K562 (cell line): ENCODE measurements at regions not wholly inside any gene's neighbourhood (a gene's known extent, or its start where the extent isn't known, plus 50 kb on each side); places are given as distances from the start of the nearest gene placed in this dataset.

Experiments used
- ATAC-seq: fragments of 200-7000 bp; cut with Tn5 transposase; 3 replicates; pipeline ENCODE4 v1.9.1; 2020; ENCODE audit warnings: moderate library complexity
- BruUV-seq: library from RNA; stranded (reverse); fragments of 400-500 nt; replicated peaks from 2 replicates; lab custom pipeline; 2021; lab: Mats Ljungman, UMichigan
- CTCF ChIA-PET: fragments of 300-600 bp; formaldehyde crosslinking; extraction: SDS; loops from one replicate; lab custom pipeline; 2021; ENCODE audit warnings: low intra/inter-chr PET ratio; lab: Yijun Ruan, JAX
- POLR2A ChIA-PET: fragments of 300-600, 350-650 bp; sonication (Branson Sonifier 250); formaldehyde crosslinking; extraction: SDS; loops from one replicate; lab custom pipeline; 2021; ENCODE audit warnings: antibody characterized with exemption, inconsistent platforms; lab: Yijun Ruan, JAX
- DNase-seq, 4 experiments: peaks; one replicate each; pipeline versions ENCODE4 v3.0.0 to v3.0.0-alpha.2; 2011 to 2018; ENCODE audit warnings: low spot score in 3 of 4, mixed read lengths in 3 of 4; ENCODE audit errors: extremely low read depth in 1 of 4
- FAIRE-seq: peaks from 2 replicates; lab custom pipeline; 2011; peaks lifted over from hg19 to GRCh38; lab: Jason Lieb, UNC
- H2AFZ ChIP-seq: 2 replicates; pipeline ENCODE4 v1.6.0; 2011; ENCODE audit warnings: low read depth, low read length, control low read depth, inconsistent platforms
- H3K27ac ChIP-seq: fragments of 200-600 bp; 3 replicates; pipeline ENCODE4 v1.8.0; 2011; ENCODE audit warnings: low read depth, mild to moderate bottlenecking, control low read depth, inconsistent platforms, low read length, moderate library complexity, mixed read lengths; ENCODE audit errors: extremely low read depth
- H3K27me3 ChIP-seq, 2 experiments: fragments of 300-600 bp in 1 of 2; 2 replicates in 1 of 2; 3 replicates in 1 of 2; pipeline versions ENCODE4 v1.6.0 to v1.8.0; 2011; ENCODE audit warnings: inconsistent platforms in 2 of 2, low read length in 2 of 2, mild to moderate bottlenecking in 1 of 2, mixed read lengths in 1 of 2, moderate library complexity in 1 of 2; ENCODE audit not compliant: control insufficient read depth in 2 of 2, insufficient read depth in 2 of 2
- H3K36me3 ChIP-seq: fragments of 300-600 bp; 3 replicates; pipeline ENCODE4 v1.8.0; 2011; ENCODE audit warnings: mild to moderate bottlenecking, low read length, inconsistent platforms; ENCODE audit not compliant: control insufficient read depth, insufficient read depth
- H3K4me1 ChIP-seq, 2 experiments: fragments of 200-600 bp in 1 of 2; replicated peaks in 1 of 2; 2 replicates in 1 of 2; 3 replicates in 1 of 2; pipeline versions ENCODE4 v1.5.1 to v1.8.0; 2011; ENCODE audit warnings: inconsistent platforms in 2 of 2, low read length in 2 of 2, mild to moderate bottlenecking in 1 of 2, mixed read lengths in 1 of 2, moderate library complexity in 1 of 2; ENCODE audit not compliant: control insufficient read depth in 2 of 2, insufficient read depth in 2 of 2
- H3K4me2 ChIP-seq: 2 replicates; pipeline ENCODE4 v1.6.1; 2011; ENCODE audit warnings: low read length, control low read depth, inconsistent platforms, mixed read lengths; ENCODE audit not compliant: insufficient read depth
- H3K4me3 ChIP-seq: fragments of 200-600 bp; sonication (generic), shearing (Covaris generic); 2 replicates; pipeline ENCODE4 v1.5.1; 2016; ENCODE audit warnings: control low read depth, inconsistent platforms
- H3K79me2 ChIP-seq: fragments of 200-600 bp; 3 replicates; pipeline ENCODE4 v1.8.0; 2011; ENCODE audit warnings: low read length, inconsistent platforms; ENCODE audit not compliant: control insufficient read depth, insufficient read depth
- H3K9ac ChIP-seq, 2 experiments: 2 replicates each; pipeline versions ENCODE4 v1.6.0 to v1.6.1; 2011; ENCODE audit warnings: low read depth in 2 of 2, low read length in 2 of 2, control low read depth in 1 of 2, inconsistent platforms in 1 of 2, mild to moderate bottlenecking in 1 of 2, mixed read lengths in 1 of 2; ENCODE audit not compliant: insufficient read depth in 1 of 2
- H3K9me1 ChIP-seq: one replicate; pipeline ENCODE4 v1.6.0; 2011; ENCODE audit warnings: inconsistent platforms, mild to moderate bottlenecking, low read length, moderate library complexity; ENCODE audit not compliant: control insufficient read depth, insufficient read depth
- H3K9me3 ChIP-seq: replicated peaks from 2 replicates; pipeline ENCODE4 v1.5.1; 2011; ENCODE audit warnings: low read depth, low read length, inconsistent platforms; ENCODE audit not compliant: control insufficient read depth, insufficient read depth
- H4K20me1 ChIP-seq: replicated peaks from 2 replicates; pipeline ENCODE4 v1.6.1; 2011; ENCODE audit warnings: low read length, inconsistent platforms, mixed read lengths; ENCODE audit not compliant: control insufficient read depth, insufficient read depth
- CEBPG ChIP-seq, 3 experiments: fragments of 200-800 bp in 1 of 3; sonication (Bioruptor generic) in 1 of 3; sonication (generic) in 1 of 3; formaldehyde crosslinking in 1 of 3; IDR thresholded peaks in 2 of 3; conservative IDR thresholded peaks in 1 of 3; 2 replicates each; pipeline versions ENCODE4 v1.6.1 to v1.8.0; 2016 to 2022; ENCODE audit warnings: missing compliant biosample characterization in 2 of 3, missing genetic modification characterization in 2 of 3, mild to moderate bottlenecking in 1 of 3, missing genetic modification reagents in 1 of 3
- ELF4 ChIP-seq: fragments of 450-650 bp; formaldehyde crosslinking; IDR thresholded peaks from 2 replicates; pipeline ENCODE4 v1.4.0; 2022; ENCODE audit warnings: missing genetic modification characterization
- HEY1 ChIP-seq: fragments of 250-450 bp; sonication (Bioruptor Pico); IDR thresholded peaks from 2 replicates; pipeline ENCODE4 v1.5.0; 2020; ENCODE audit warnings: mild to moderate bottlenecking, moderate library complexity, borderline replicate concordance
- HMG20B ChIP-seq: fragments of 250-450 bp; sonication (Bioruptor Pico); IDR thresholded peaks from 2 replicates; pipeline ENCODE4 v1.5.0; 2021; ENCODE audit warnings: mild to moderate bottlenecking
- HMGN3 ChIP-seq: IDR thresholded peaks from 2 replicates; pipeline ENCODE4 v1.6.1; 2011; ENCODE audit warnings: borderline replicate concordance, low read depth, mild to moderate bottlenecking, mixed read lengths, low read length; ENCODE audit not compliant: insufficient read length; ENCODE audit errors: extremely low read depth
- KHSRP ChIP-seq: fragments of 450-650 bp; IDR thresholded peaks from 2 replicates; pipeline ENCODE4 v1.6.1; 2017
- PPARD ChIP-seq: fragments of 250-450 bp; sonication (Bioruptor Pico); IDR thresholded peaks from 2 replicates; pipeline ENCODE4 v1.8.0; 2022; ENCODE audit warnings: inconsistent platforms, mild to moderate bottlenecking, moderate library complexity
- WGBS: fragments of 100-300 bp; shearing (Covaris generic); methylation state at CpG from one replicate; pipeline ENCODE4 v1.1.6; 2016; ENCODE audit warnings: low coverage, mixed read lengths; ENCODE audit not compliant: insufficient coverage; ENCODE audit errors: missing lambda C conversion rate; 5-methylcytosine and 5-hydroxymethylcytosine counted together
- in situ Hi-C: fragments of 300-500 bp; cut with MboI; formaldehyde crosslinking; loops from 4 replicates; pipeline ENCODE4 v1.15.0; 2018; ENCODE audit warnings: inconsistent platforms, mixed read lengths
- intact Hi-C: fragments of 100-400 bp; cut with micrococcal nuclease; formaldehyde crosslinking; loops from 2 replicates; pipeline ENCODE4 v1.14.2; 2022
- TF ChIP-seq, protein P1 (sequence below): fragments of 450-650 bp; formaldehyde crosslinking; conservative IDR thresholded peaks from 2 replicates; pipeline ENCODE4 v1.4.0; 2022; ENCODE audit warnings: mild to moderate bottlenecking, missing genetic modification characterization
- TF ChIP-seq, protein P2 (sequence below): sonication (generic); formaldehyde crosslinking; IDR thresholded peaks from 2 replicates; pipeline ENCODE4 v1.9.0; 2022; ENCODE audit warnings: mild to moderate bottlenecking, missing genetic modification reagents

DNA sequence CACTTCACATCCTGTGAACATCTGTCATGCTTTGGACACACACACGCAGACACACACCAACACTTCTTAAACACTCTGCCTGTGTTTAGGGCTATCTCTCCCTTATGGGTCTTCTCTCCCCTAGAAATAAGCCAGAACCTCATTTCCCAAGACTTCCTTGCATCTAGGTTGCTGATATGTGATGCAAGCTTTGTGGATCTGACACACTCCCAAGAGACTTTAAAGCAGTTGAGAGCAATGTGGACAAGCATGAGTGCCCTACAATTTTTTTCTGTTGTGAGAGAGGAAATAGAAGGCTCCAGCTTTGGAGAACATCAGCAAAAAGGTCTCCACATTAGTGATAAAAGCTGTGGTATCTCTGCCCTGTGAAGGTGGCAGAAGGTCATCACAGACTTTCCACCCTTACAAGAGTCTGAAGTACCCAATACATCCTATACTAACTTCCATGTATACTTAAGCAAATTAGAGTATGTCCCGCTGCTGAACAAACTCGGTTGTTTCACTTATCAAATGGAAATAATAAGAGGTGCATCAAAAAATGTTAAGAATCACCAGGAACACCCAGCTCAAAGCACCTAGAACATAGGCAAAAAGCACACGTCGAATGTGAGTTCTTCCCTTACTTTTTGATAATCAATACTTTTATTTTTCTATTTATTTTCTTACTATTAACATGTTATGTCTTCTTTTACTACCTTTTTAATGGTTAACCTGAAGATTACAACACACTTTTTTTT, 267.6 kb downstream of the SETD4 start (continued):
- TF ChIP-seq, protein P1, sequence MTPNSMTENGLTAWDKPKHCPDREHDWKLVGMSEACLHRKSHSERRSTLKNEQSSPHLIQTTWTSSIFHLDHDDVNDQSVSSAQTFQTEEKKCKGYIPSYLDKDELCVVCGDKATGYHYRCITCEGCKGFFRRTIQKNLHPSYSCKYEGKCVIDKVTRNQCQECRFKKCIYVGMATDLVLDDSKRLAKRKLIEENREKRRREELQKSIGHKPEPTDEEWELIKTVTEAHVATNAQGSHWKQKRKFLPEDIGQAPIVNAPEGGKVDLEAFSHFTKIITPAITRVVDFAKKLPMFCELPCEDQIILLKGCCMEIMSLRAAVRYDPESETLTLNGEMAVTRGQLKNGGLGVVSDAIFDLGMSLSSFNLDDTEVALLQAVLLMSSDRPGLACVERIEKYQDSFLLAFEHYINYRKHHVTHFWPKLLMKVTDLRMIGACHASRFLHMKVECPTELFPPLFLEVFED: no peak
- TF ChIP-seq ELF4 (no peak), HEY1 (CRISPR knock-in tag) (no peak), HMGN3 (no peak), HMG20B (CRISPR knock-in tag) (no peak), KHSRP (no peak)
- TF ChIP-seq, protein P2, sequence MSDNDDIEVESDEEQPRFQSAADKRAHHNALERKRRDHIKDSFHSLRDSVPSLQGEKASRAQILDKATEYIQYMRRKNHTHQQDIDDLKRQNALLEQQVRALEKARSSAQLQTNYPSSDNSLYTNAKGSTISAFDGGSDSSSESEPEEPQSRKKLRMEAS (CRISPR knock-in tag): no peak

DNA sequence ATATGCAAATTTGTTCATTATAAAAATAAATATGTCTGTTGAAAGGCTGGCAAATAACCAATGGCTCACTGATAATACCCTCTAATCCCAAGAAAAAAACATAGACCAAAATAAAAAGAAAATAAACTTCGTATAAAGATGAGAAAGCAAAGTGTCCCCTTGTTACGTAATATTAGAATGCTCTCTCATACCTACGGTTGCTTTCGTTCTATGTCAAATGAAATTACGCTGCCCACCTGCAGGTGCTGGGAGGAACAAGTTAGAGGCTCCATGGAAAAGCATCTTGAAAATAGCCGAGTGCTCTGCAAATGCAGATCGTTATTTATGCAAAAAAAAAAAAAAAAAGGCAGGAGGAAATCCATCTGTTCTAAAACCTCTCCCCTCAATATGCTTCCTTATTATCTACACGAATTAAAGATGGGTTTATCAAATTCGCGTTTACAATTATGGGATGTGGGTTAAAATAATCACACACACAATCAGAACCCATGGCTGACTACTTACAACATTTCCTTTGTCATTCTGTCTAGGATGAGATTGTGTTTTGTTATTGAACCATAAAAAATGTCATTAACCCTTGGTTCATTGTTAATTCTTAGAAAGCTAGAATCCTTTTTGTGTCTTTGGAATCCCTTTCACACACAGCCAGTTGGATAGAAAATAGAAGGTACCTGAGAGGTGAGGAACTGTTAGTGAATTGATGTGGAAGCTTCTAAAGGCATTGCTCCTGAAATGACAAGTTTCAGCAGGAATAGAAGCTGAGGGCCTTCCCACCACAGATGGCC, 268.6 kb downstream of the SETD4 start:
- H4K20me1 ChIP-seq: no peaks in the 10 kb centered on the region
- no peak overlapping the region for H3K27ac ChIP-seq
- H3K4me3 ChIP-seq: no peak overlapping the region
- no TSS peak for BruUV-seq
- no peaks in the 10 kb centered on the region for H3K9me3 ChIP-seq
- intact Hi-C loops (no loop called here), in situ Hi-C loops (no loop called here)
- no peak overlapping the region for H2AFZ ChIP-seq
- H3K79me2 ChIP-seq: no peaks in the 10 kb centered on the region
- H3K27me3 ChIP-seq: peaks cover 0 to 8% of the 10 kb centered on the region in 2 experiments; a peak in 4 of 5 replicates
- H3K4me1 ChIP-seq: no peaks in the 10 kb centered on the region
- no peak overlapping the region for H3K4me2 ChIP-seq
- WGBS: 2% methylated on average over 10 of the region's 10 CpGs
- CTCF ChIA-PET: no interaction called here
- POLR2A ChIA-PET: interaction anchor here (0.6 kb wide), 1 partner anchor 102 kb away, joined by 3 read pairs; no protein-coding TSS in a partner anchor
- H3K9ac ChIP-seq: no peak overlapping the region
- no peaks in the 10 kb centered on the region for H3K9me1 ChIP-seq
- no peak for DNase-seq
- FAIRE-seq: no peak
- no peak for ATAC-seq
- no peak for TF ChIP-seq PPARD (CRISPR knock-in tag)
- TF ChIP-seq CEBPG (CRISPR knock-in tag; IDR thresholded peaks at IDR 0.05): no peak
- TF ChIP-seq CEBPG (tag; conservative IDR thresholded peaks at IDR 0.05 in 1 of 2, IDR thresholded peaks at IDR 0.05 in 1 of 2): peak in 1 of 2 experiments; percentile 42; a peak in 1 of 4 replicates
- H3K36me3 ChIP-seq: no peaks in the 10 kb centered on the region
